ENCODE measurements at regions not wholly inside any gene's neighbourhood (a gene's known extent, or its start where the extent isn't known, plus 50 kb on each side); places are given as distances from the start of the nearest gene placed in this dataset.
"Not testable (repeated sequence)": the region's sequence is repeated elsewhere in the genome, so short reads cannot be mapped to it uniquely, and the experiment has no call there.

DNA sequence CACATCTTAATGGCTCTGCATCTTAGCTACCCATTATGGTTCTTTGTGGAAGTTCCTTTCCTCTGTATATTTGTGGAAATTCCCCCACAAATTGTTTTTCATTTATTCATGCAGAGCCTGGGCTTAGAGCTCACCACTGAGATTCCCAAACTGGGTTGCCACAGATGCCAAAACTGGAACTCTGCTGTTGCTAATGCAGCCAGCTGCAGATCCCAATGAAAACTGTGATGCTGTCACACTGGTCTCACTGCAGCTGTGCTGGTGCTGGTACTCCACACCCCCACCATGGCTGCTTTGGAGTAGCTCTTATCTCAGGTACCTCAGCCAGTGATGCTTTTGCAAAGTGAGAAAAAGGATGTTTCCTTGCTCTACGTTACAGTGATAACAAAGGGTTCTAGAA, 87.7 kb downstream of the DCK start:
- ATAC-seq, result no peak
- no peak overlapping the region for H3K4me3 Mint-ChIP-seq
- no peaks in the 10 kb centered on the region for H3K36me3 Mint-ChIP-seq
- no peak for DNase-seq (ENCODE audit: low spot score in 2 of 2)
- H3K9me3 Mint-ChIP-seq, result no peaks in the 10 kb centered on the region
- no peaks in the 10 kb centered on the region for H3K4me1 Mint-ChIP-seq
- H3K27ac Mint-ChIP-seq, result no peak overlapping the region

- ATAC-seq (no peak), DNase-seq (ENCODE audit: low spot score in 2 of 2) (no peak)
- Mint-ChIP-seq H3K4me1 (peaks cover 20% of the 10 kb centered on the region), H3K4me3 (no peak overlapping the region), H3K9me3 (no peaks in the 10 kb centered on the region), H3K36me3 (no peaks in the 10 kb centered on the region), H3K27ac (no peak overlapping the region)
These were observed 100.3 kb downstream of the DCK start for GRCh38 chr4:71093745-71094144.

GRCh38 chr4:71094201-71094600, 100.8 kb downstream of the DCK start:
- Mint-ChIP-seq H3K9me3 (no peaks in the 10 kb centered on the region), H3K4me3 (no peak overlapping the region), H3K4me1 (peaks cover 20% of the 10 kb centered on the region), H3K36me3 (no peaks in the 10 kb centered on the region), H3K27ac (no peak overlapping the region)
- no peak for ATAC-seq
- DNase-seq (ENCODE audit: low spot score in 2 of 2), result no peak

DNA sequence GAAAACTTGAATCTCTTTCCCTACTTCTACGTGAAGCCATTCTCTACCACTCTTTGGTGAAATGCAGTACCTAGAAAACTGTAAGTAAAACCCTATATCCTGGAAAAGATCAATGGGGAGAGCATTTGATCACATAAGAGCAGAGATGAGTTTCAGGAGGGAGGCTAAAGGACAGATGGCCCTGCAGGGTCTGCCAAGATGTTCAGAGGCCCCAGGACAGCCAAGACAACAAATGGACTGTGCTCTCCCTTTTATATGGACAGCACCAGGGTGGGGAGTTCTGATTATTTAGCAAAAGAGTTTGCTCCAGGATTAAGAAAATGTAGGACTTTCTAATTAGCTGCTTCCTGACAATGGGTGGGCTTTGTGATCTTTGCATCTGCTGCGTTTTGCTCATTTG, 101.7 kb downstream of the DCK start:
- Mint-ChIP-seq H3K36me3 (no peaks in the 10 kb centered on the region), H3K9me3 (no peaks in the 10 kb centered on the region), H3K4me1 (peaks cover 26% of the 10 kb centered on the region), H3K27ac (peak overlapping the region; percentile 74), H3K4me3 (no peak overlapping the region)
- no peak for ATAC-seq
- no peak for DNase-seq (ENCODE audit: low spot score in 2 of 2)

DNA sequence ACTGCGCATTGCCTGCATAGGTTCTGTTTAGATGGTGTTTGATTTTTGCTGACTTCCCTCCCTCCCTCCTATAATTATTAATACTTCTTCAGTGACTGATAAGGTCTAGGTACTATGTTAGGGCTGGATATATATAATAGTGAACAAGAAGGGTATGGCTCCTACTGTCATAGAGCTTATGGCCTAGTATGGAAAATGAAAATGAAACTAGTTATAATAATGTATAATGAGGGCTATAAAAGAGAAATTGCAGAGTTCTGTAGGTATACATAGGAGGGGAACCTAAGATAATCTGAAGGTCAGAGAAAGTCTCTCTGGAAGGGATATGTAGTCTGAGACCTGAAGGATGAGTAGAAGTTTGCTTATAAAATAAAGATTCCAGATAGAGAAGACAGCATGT, 102.1 kb downstream of the DCK start:
- H3K27ac Mint-ChIP-seq, result peak overlapping the region; percentile 74
- ATAC-seq, result peak; percentile 64

GRCh38 chr4:71107726-71108125, 114.3 kb downstream of the DCK start:
- no peaks in the 10 kb centered on the region for H3K9me3 Mint-ChIP-seq
- DNase-seq (ENCODE audit: low spot score in 2 of 2), result no peak
- H3K27ac Mint-ChIP-seq, result peak overlapping the region; percentile 97
- ATAC-seq, result peak; percentile 73
- H3K36me3 Mint-ChIP-seq, result no peaks in the 10 kb centered on the region
- H3K4me3 Mint-ChIP-seq, result peak overlapping the region; percentile 71
- H3K4me1 Mint-ChIP-seq, result peaks cover 47% of the 10 kb centered on the region

More for the DNA sequence above, 102.1 kb downstream of the DCK start:
- Mint-ChIP-seq H3K4me1 (peaks cover 26% of the 10 kb centered on the region), H3K4me3 (peak overlapping the region; percentile 41), H3K36me3 (no peaks in the 10 kb centered on the region), H3K9me3 (no peaks in the 10 kb centered on the region)
- DNase-seq (ENCODE audit: low spot score in 2 of 2), result no peak

- Mint-ChIP-seq H3K27ac (peak overlapping the region; percentile 36), H3K9me3 (no peaks in the 10 kb centered on the region), H3K4me3 (no peak overlapping the region), H3K36me3 (no peaks in the 10 kb centered on the region), H3K4me1 (peaks cover 47% of the 10 kb centered on the region)
- no peak for DNase-seq (ENCODE audit: low spot score in 2 of 2)
- no peak for ATAC-seq
These were observed 117.0 kb downstream of the DCK start for GRCh38 chr4:71110499-71110898.

DNA sequence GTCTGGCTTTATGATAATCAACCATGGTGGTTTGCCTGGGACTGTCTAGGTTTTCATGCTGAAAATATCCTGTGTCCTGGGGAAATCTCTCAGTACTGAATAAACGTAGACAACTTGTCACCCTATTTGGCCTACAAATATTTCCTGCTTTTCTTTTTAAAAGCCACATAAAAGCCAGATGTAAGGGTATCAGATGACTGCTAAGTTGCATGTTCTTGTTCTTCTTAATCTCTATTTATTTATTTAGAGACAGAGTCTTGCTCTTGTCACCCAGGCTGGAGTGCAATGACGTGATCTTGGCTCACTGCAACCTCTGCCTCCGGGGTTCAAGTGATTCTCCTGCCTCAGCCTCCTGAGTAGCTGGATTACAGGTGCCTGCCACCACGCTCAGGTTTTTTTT, 117.7 kb downstream of the DCK start:
- not testable (repeated sequence) for H3K36me3 Mint-ChIP-seq; H3K9me3 Mint-ChIP-seq; DNase-seq (ENCODE audit: low spot score in 2 of 2); H3K4me3 Mint-ChIP-seq; ATAC-seq
- H3K4me1 Mint-ChIP-seq, result peaks cover 47% of the 10 kb centered on the region
- H3K27ac Mint-ChIP-seq, result peak overlapping the region; percentile 36

DNA sequence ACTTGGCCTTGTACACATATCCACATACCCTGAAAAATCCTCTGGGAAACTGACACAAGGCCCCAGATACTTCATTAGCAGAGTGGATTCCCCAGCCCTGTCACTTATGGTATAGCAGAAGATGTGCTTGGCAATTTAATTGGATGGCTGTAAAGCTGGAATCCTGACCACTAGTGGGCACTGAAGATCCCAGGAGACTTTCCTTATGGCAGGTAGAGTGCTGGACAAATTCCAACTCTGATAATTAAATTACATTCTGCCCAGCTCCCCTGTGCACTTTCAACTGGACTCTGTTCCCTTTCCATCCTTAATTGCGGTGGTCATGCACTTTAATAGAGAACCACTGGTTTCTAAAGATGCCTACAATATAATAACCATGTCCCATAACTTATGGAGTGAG, 119.8 kb downstream of the DCK start:
- Mint-ChIP-seq H3K36me3 (no peaks in the 10 kb centered on the region), H3K4me3 (no peak overlapping the region), H3K4me1 (peaks cover 32% of the 10 kb centered on the region), H3K27ac (no peak overlapping the region), H3K9me3 (no peaks in the 10 kb centered on the region)
- DNase-seq (ENCODE audit: low spot score in 2 of 2) (no peak), ATAC-seq (no peak)

DNA sequence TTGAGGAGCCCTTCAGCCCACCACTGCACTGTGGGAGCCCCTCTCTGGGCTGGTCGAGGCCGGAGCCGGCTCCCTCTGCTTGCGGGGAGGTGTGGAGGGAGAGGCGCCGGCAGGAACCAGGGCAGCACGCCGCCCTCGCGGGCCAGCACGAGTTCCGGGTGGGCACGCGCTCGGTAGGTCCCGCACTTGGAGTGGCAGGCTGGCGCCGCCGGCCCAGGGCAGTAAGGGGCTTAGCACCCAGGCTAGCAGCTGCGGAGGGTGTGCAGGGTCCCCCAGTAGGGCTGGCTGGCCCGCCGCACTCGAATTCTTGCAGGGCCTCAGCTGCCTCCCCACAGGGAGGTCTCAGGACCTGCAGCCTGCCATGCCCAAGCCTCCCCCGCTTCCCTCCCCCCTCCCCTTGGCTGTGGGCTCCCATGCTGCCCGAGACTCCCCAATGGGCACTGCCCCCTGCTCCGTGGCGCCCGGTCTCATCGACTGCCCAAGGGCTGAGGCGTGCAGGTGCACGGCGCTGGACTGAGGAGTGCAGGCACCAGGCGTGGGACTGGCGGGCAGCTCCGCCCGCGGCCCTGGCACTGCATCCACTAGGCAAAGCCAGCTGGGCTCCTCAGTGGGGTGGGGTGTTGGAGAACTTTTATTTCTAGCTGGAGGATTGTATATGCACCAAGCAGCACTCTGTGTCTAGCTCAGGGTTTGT, 127.5 kb downstream of the DCK start:
- no peak for ATAC-seq
- no peak for DNase-seq (ENCODE audit: low spot score in 2 of 2)
- Mint-ChIP-seq H3K27ac (no peak overlapping the region), H3K36me3 (no peaks in the 10 kb centered on the region), H3K4me3 (no peak overlapping the region), H3K9me3 (no peaks in the 10 kb centered on the region), H3K4me1 (no peaks in the 10 kb centered on the region)

- no peak for ATAC-seq
- H3K9me3 Mint-ChIP-seq, result no peaks in the 10 kb centered on the region
- no peaks in the 10 kb centered on the region for H3K4me1 Mint-ChIP-seq
- no peak for DNase-seq (ENCODE audit: low spot score in 2 of 2)
- H3K27ac Mint-ChIP-seq, result peak overlapping the region; percentile 3
- no peaks in the 10 kb centered on the region for H3K36me3 Mint-ChIP-seq
- H3K4me3 Mint-ChIP-seq, result peak overlapping the region; percentile 6
These were observed 130.5 kb downstream of the DCK start for GRCh38 chr4:71123951-71124350.

- DNase-seq (ENCODE audit: low spot score in 2 of 2) (no peak), ATAC-seq (no peak)
- Mint-ChIP-seq H3K4me1 (no peaks in the 10 kb centered on the region), H3K36me3 (no peaks in the 10 kb centered on the region), H3K27ac (no peak overlapping the region), H3K9me3 (no peaks in the 10 kb centered on the region), H3K4me3 (no peak overlapping the region)
These were observed 131.7 kb downstream of the DCK start for GRCh38 chr4:71125137-71125536.

DNA sequence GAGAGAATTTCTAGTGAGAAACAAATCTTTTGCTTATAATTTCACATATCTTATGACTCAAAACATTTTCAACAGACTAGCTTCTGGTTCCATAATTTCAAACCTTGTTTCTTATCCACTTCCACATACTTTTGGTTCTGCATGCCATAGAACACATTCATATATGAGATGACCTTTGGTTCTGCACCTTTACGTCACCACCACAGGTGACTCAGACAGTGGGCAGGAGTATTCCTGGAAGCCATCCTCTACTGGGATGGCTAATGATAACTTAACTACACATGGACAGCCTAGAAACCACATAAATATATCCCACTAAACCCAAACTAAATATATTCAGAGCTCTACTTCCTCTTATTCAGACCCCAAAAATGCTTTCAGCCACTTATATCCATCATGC, 133.3 kb downstream of the DCK start:
- no peaks in the 10 kb centered on the region for H3K4me1 Mint-ChIP-seq
- no peak overlapping the region for H3K27ac Mint-ChIP-seq
- H3K36me3 Mint-ChIP-seq, result no peaks in the 10 kb centered on the region
- DNase-seq (ENCODE audit: low spot score in 2 of 2), result no peak
- no peak overlapping the region for H3K4me3 Mint-ChIP-seq
- H3K9me3 Mint-ChIP-seq, result no peaks in the 10 kb centered on the region
- no peak for ATAC-seq

GRCh38 chr4:71130827-71131603, 137.6 kb downstream of the DCK start:
- H3K27ac Mint-ChIP-seq, result no peak overlapping the region
- H3K4me1 Mint-ChIP-seq, result no peaks in the 10 kb centered on the region
- H3K9me3 Mint-ChIP-seq, result no peaks in the 10 kb centered on the region
- DNase-seq (ENCODE audit: low spot score in 2 of 2) (no peak), ATAC-seq (peak; percentile 64)
- no peak overlapping the region for H3K4me3 Mint-ChIP-seq
- no peaks in the 10 kb centered on the region for H3K36me3 Mint-ChIP-seq

DNA sequence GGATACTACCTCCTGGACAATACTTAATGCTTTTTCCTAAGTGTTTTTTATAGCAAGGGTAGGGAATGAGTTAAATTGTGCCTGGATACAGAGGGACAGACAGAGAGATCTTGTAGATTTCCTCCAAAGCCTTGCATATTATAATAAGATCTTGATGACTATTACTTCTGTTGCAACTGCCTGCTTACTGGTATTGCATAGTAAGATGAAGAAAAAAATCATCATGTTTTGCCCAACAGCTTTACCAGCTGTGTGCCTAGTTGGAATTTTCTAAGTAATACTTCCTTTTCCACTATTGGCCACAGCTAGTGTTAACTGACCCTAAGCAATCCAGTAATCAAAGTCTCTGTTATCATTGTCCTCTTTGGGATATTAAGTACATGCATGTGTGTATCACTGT, 139.0 kb downstream of the DCK start:
- ATAC-seq, result no peak
- no peaks in the 10 kb centered on the region for H3K36me3 Mint-ChIP-seq
- no peak for DNase-seq (ENCODE audit: low spot score in 2 of 2)
- no peaks in the 10 kb centered on the region for H3K4me1 Mint-ChIP-seq
- no peak overlapping the region for H3K27ac Mint-ChIP-seq
- H3K9me3 Mint-ChIP-seq, result no peaks in the 10 kb centered on the region
- H3K4me3 Mint-ChIP-seq, result no peak overlapping the region

DNA sequence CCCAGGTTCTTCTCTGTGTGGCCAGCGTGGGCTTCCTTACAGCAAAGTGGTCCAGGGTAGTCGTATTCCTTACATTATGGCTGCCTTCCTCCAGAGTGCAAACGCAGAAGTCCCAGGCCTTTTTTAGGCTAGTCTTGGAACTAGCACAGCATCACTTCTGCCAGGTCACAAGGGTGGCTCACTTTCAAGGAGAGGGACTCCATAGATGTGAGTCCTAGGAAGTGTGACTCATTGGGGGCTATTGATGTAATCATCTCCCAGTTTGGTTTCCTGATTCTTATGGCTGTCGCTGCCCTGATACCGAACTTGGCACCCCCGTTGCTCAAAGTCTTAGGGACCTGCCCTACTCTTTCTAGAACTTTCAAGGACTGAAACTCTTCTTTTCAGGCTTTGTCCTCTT, 140.0 kb downstream of the DCK start:
- Mint-ChIP-seq H3K36me3 (no peaks in the 10 kb centered on the region), H3K4me1 (no peaks in the 10 kb centered on the region), H3K27ac (no peak overlapping the region), H3K9me3 (no peaks in the 10 kb centered on the region), H3K4me3 (no peak overlapping the region)
- ATAC-seq (no peak), DNase-seq (ENCODE audit: low spot score in 2 of 2) (no peak)

All from stimulated activated effector memory CD8-positive, alpha-beta T cell treated with anti-CD3 and anti-CD28 coated beads, Interleukin-12 subunit alpha, Interleukin-12 subunit beta, amount 100 ng/mL, for 72 hours (primary cell).